ENCODE measurements at regions not wholly inside any gene's neighbourhood (a gene's known extent, or its start where the extent isn't known, plus 50 kb on each side); places are given as distances from the start of the nearest gene placed in this dataset.
"Not testable (repeated sequence)": the region's sequence is repeated elsewhere in the genome, so short reads cannot be mapped to it uniquely, and the experiment has no call there.

GRCh38 chr14:19201394-19202052 lies 232.6 kb downstream of the POTEG start:
- not testable (repeated sequence) for H4K8ac ChIP-seq (replicated peaks; ENCODE audit: insufficient read length, low read depth, low read length); H3K36me3 Mint-ChIP-seq (ENCODE audit: insufficient read depth in 1 of 3, low read depth in 3 of 3); H3K27ac Mint-ChIP-seq; H2BK5ac ChIP-seq (ENCODE audit: insufficient read length, low read length); H3K4me1 Mint-ChIP-seq; H3K23me2 ChIP-seq (ENCODE audit: insufficient read length, low read depth, low read length, poor library complexity, severe bottlenecking); H3K27ac ChIP-seq (ENCODE audit: insufficient read length, low read depth, low read length); H4K91ac ChIP-seq (ENCODE audit: insufficient read length, low read depth, low read length); H3K4ac ChIP-seq (ENCODE audit: low read depth, low read length); H3K4me3 Mint-ChIP-seq; DNase-seq; H3K27me3 Mint-ChIP-seq (ENCODE audit: low read depth); H2BK120ac ChIP-seq (ENCODE audit: low read depth, low read length, poor library complexity, severe bottlenecking); H3K9ac ChIP-seq (ENCODE audit: extremely low read depth, insufficient read length, low read length); H3K18ac ChIP-seq (ENCODE audit: insufficient read length, low read depth, low read length); H3K56ac ChIP-seq (ENCODE audit: insufficient read length, low read depth, low read length); H2BK20ac ChIP-seq (ENCODE audit: low read depth, low read length, poor library complexity, severe bottlenecking); H4K20me1 ChIP-seq (ENCODE audit: control insufficient read depth, insufficient read depth, insufficient read length); H2AFZ ChIP-seq (ENCODE audit: low read length); H4K5ac ChIP-seq (ENCODE audit: insufficient read length, low read depth, low read length); H3K79me1 ChIP-seq (ENCODE audit: insufficient read depth, low read depth, low read length, poor library complexity, severe bottlenecking); H3K14ac ChIP-seq (ENCODE audit: insufficient read depth, low read length); H3K4me2 ChIP-seq (ENCODE audit: insufficient read depth, insufficient read length, low read length); H2AK5ac ChIP-seq (ENCODE audit: insufficient read length, low read length); H3T11ph ChIP-seq (ENCODE audit: low read length); H3K27me3 ChIP-seq (ENCODE audit: insufficient read depth, low read length); H3K79me2 ChIP-seq (ENCODE audit: insufficient read depth, low read length); H3K23ac ChIP-seq (ENCODE audit: insufficient read length, low read depth, low read length); H2BK15ac ChIP-seq (ENCODE audit: low read depth, low read length); H2BK12ac ChIP-seq (ENCODE audit: insufficient read length, low read depth, low read length); H3K4me1 ChIP-seq (ENCODE audit: insufficient read depth, low read length)
- peaks cover 42% of the 10 kb centered on the region for H3K9me3 ChIP-seq (ENCODE audit: control insufficient read depth, low read depth, low read length)
- no CpG with 5 or more reads among the region's 8 CpGs for WGBS (ENCODE audit: extremely low coverage, insufficient read length, low lambda C conversion rate)
- peaks cover 42 to 55% of the 10 kb centered on the region in 2 experiments for H3K9me3 Mint-ChIP-seq

GRCh38 chr14:19202053-19202442 lies 232.1 kb downstream of the POTEG start:
- H4K20me1 ChIP-seq (ENCODE audit: control insufficient read depth, insufficient read depth, insufficient read length); H4K8ac ChIP-seq (replicated peaks; ENCODE audit: insufficient read length, low read depth, low read length); H3K27me3 ChIP-seq (ENCODE audit: insufficient read depth, low read length); H3K4ac ChIP-seq (ENCODE audit: low read depth, low read length); H3K4me1 Mint-ChIP-seq; H4K91ac ChIP-seq (ENCODE audit: insufficient read length, low read depth, low read length); H3K36me3 Mint-ChIP-seq (ENCODE audit: insufficient read depth in 1 of 3, low read depth in 3 of 3); H3K4me1 ChIP-seq (ENCODE audit: insufficient read depth, low read length); DNase-seq; H3K27me3 Mint-ChIP-seq (ENCODE audit: low read depth); H3K56ac ChIP-seq (ENCODE audit: insufficient read length, low read depth, low read length); H3K14ac ChIP-seq (ENCODE audit: insufficient read depth, low read length); H3K79me1 ChIP-seq (ENCODE audit: insufficient read depth, low read depth, low read length, poor library complexity, severe bottlenecking); H2BK20ac ChIP-seq (ENCODE audit: low read depth, low read length, poor library complexity, severe bottlenecking); H3K27ac Mint-ChIP-seq; H3K23me2 ChIP-seq (ENCODE audit: insufficient read length, low read depth, low read length, poor library complexity, severe bottlenecking); H3K79me2 ChIP-seq (ENCODE audit: insufficient read depth, low read length); H3K27ac ChIP-seq (ENCODE audit: insufficient read length, low read depth, low read length); H2BK5ac ChIP-seq (ENCODE audit: insufficient read length, low read length); H3K9ac ChIP-seq (ENCODE audit: extremely low read depth, insufficient read length, low read length); H4K5ac ChIP-seq (ENCODE audit: insufficient read length, low read depth, low read length); H3K4me3 Mint-ChIP-seq; H3K18ac ChIP-seq (ENCODE audit: insufficient read length, low read depth, low read length); H3K23ac ChIP-seq (ENCODE audit: insufficient read length, low read depth, low read length); H2BK15ac ChIP-seq (ENCODE audit: low read depth, low read length); H3T11ph ChIP-seq (ENCODE audit: low read length); H2AFZ ChIP-seq (ENCODE audit: low read length); H3K4me2 ChIP-seq (ENCODE audit: insufficient read depth, insufficient read length, low read length); H2BK12ac ChIP-seq (ENCODE audit: insufficient read length, low read depth, low read length); H2BK120ac ChIP-seq (ENCODE audit: low read depth, low read length, poor library complexity, severe bottlenecking); H2AK5ac ChIP-seq (ENCODE audit: insufficient read length, low read length): not testable (repeated sequence)
- peaks cover 40% of the 10 kb centered on the region for H3K9me3 ChIP-seq (ENCODE audit: control insufficient read depth, low read depth, low read length)
- WGBS (ENCODE audit: extremely low coverage, insufficient read length, low lambda C conversion rate), result no CpG with 5 or more reads among the region's 7 CpGs
- peaks cover 37 to 54% of the 10 kb centered on the region in 2 experiments for H3K9me3 Mint-ChIP-seq

All from H9 (cell line).